HG03108 (cell line): ENCODE measurements at regions not wholly inside any gene's neighbourhood (a gene's known extent, or its start where the extent isn't known, plus 50 kb on each side); places are given as distances from the start of the nearest gene placed in this dataset.

ENCODE experiments used
- ATAC-seq: cut with Tn5 transposase; IDR thresholded peaks from one replicate; pipeline ENCODE4 v1.9.1; 2021; ENCODE audit warnings: moderate library complexity; ENCODE audit not compliant: unreplicated experiment

DNA sequence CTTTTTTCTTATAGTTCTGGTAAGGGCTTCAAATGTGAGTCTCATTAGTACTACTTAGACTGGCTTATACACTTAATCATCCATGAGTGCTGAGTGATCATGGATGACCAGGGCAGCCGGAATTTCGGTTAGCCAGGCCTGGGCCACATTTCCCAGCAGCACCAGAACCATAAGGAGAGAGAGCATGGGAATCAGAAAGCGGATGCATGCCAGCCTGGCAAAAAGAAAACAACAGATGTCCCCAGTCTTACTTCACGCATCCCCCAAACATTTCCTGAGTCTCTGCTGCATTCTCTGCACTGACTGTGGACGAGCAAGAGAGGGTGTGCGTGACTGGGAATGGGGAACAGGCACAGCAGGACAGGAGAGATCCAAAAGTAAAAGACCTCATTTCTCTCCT lies 371.1 kb upstream of the ZNF608 start:
- no peak for ATAC-seq

- no peak for ATAC-seq
These were observed 373.6 kb upstream of the ZNF608 start for GRCh38 chr5:125120012-125120411.

- no peak for ATAC-seq
These were observed 378.8 kb upstream of the ZNF608 start for GRCh38 chr5:125125031-125125823.

DNA sequence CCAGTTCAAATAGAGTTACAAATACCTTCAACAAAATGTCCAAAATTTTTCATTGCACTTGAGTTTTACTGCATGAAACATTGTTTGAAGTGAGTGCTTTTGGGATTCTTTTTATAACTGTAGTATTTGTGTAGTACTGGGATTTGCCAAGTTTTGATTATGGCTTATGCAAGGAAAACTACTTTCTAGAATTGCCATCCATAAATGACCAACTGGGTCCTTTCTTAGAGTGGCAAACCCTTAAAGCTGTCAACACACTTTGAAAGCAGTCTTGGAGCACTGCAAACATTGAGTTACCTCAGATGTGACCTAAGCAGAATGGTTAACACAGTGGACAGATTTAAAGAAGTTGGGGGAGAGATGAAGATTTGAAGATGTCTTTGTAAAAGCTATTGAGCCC lies 379.6 kb upstream of the ZNF608 start:
- no peak for ATAC-seq

DNA sequence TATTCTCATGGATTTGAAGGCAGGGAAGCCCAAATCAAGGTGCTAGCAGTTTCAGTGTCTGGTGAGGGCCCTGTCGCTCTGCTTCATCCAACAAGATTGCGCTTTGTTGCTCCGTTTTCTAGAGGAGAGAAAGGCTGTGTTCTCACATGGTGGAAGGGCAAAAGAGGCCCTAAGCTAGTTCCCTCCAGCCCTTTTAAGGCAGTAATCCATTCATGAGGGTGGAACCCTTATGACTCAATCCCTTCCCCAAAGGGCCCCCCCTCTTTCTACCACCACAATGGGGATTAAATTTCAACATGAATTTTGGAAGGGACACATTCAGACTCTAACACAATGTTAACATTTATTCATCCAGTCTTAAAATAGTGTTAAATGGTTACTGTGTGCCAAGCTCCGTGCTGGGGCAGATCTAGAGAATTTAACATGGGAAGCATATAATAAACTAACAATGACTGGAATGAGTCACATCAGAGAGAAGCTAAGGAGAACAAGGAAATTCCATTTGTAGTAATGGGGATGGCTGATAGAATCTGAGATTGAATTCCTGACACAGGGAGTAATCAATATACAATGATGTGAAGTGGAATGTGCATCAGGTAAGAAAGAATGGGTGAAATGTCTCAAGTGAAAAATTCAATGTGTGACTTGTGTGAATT lies 382.8 kb upstream of the ZNF608 start:
- no peak for ATAC-seq

GRCh38 chr5:125130591-125130990 lies 384.2 kb upstream of the ZNF608 start:
- ATAC-seq, result no peak

GRCh38 chr5:125134216-125135081 lies 388.0 kb upstream of the ZNF608 start:
- ATAC-seq, result no peak

- no peak for ATAC-seq
These were observed 391.1 kb upstream of the ZNF608 start for GRCh38 chr5:125137535-125137934.

DNA sequence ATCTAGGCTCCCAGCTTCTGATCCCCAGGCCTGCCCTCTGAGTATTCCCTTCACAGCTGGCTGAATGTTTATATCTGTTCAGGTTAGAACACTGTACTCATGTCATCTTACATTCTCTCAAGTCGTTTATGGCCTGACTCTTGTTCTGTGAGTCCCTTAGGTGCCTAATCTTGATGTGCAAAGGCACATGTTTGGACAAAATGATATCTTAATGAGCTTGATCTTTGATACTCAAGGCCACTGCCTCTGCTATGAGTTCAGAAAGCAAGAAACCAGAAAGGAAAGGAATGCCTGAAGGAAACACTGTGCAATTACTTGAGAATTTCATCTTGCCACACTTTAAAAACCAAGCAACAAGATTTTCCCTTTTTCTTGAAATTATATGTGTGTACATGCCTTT lies 391.8 kb upstream of the ZNF608 start:
- ATAC-seq, result no peak

GRCh38 chr5:125139590-125139989 lies 393.2 kb upstream of the ZNF608 start:
- ATAC-seq, result no peak

DNA sequence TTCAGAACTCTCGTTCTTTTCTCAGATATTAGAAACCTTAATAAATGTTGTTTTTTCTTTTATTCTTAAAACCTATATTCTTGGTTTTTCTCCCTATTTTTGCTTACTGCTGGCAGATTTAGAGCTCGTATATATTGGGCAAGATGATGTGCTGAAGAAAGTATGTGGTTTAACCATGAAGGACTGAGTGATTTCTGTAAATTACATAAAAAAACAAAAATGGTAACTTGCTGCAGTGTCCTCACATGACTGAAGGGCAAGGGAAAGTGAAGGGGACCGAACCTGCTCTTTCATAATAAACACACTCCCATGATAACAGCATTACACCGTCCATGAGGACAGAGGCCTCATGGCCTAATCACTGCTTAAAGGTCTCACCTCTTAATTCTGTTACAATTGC lies 393.8 kb upstream of the ZNF608 start:
- ATAC-seq, result no peak

- ATAC-seq, result no peak
These were observed 394.4 kb upstream of the ZNF608 start for GRCh38 chr5:125140855-125141254.

- no peak for ATAC-seq
These were observed 396.0 kb upstream of the ZNF608 start for GRCh38 chr5:125142458-125142857.

GRCh38 chr5:125143011-125143410 lies 396.6 kb upstream of the ZNF608 start:
- no peak for ATAC-seq

DNA sequence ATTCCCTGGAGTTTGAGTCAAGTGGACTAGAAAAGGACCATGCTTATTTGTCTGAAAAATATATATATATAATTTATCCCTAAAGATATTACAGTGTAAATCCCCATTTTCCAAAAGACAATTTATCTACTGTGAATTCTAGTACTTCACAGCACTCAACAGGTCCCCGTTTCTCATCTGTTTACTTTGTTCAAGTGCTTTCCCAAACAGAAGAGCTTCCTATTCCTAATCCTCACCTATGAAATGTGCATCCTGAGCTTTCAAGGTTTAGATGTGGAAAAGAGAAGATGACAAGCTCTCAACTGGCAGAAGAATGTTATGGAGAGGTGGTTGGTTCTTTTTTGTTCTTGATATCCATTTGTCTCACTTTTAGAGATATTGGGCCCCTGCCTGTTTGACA lies 401.6 kb upstream of the ZNF608 start:
- ATAC-seq, result no peak

DNA sequence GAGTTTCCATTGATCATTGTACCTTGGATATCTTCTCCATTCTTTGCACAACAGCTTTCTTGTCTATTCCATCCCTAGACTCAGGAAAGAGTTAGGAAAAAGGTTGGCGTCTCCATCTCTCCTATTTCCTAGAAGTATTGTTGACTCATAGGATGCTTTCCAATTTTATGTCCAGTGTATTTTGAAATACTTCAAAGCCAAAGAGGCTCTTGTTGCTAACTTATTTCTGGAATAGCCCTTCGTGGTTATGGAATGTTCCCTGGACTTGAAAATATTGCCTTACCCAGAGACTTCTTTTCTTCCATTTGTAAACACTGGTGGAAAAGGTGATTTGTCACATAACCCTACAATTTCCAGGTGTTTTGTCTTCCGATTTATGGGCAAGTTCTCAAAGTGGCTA lies 402.3 kb upstream of the ZNF608 start:
- ATAC-seq, result no peak

- no peak for ATAC-seq
These were observed 402.7 kb upstream of the ZNF608 start for GRCh38 chr5:125149110-125149509.

- ATAC-seq, result no peak
These were observed 403.1 kb upstream of the ZNF608 start for GRCh38 chr5:125149527-125149926.

DNA sequence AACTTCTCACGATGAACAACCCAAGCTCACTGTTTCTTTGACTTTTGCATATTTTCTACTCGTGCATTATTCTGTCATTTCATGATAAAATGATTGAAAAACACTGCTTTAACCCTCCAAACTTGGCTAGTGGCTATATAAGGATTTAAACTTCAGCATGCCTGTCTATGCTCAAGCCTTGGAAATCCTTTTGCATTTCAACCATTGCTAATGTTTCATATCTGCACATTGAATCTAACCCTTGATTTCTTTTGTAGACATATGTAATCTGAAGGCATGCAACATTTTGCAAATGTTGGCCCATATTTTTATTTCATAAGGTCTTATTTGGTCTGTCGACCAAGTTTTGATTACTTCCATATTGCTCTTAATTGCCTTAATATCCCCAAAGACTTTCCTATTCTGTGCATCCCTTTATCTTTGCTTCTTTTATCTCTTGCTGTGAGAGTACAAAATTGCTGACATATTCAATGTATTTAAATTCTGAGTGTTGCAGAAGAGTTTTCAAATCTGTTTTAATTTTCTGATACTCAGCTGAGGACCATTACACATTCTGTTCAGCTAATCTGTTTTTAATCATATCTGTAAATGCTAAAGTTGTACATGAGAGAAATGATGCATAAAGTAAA lies 403.7 kb upstream of the ZNF608 start:
- ATAC-seq, result no peak

- no peak for ATAC-seq
These were observed 404.9 kb upstream of the ZNF608 start for GRCh38 chr5:125151150-125151900.

DNA sequence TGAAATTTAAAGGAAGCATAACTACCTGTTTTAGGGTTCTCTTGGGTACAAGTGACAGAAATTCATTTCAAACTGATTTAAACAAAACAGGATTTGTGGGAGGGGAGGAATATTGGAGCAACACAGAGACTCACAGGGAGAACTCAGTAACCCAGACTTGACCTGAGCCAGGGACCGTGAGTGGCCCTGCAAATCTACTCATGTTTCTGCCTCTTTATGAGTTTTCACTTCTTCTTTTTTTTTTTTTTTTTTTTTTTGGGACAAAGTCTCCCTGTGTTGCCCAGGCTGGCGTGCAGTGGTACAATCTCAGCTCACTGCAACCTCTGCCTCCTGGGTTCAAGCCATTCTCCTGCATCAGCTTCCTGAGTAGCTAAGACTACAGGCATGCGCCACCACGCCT lies 405.6 kb upstream of the ZNF608 start:
- no peak for ATAC-seq
